GM19240 (cell line): ENCODE measurements at regions not wholly inside any gene's neighbourhood (a gene's known extent, or its start where the extent isn't known, plus 50 kb on each side); places are given as distances from the start of the nearest gene placed in this dataset.
A peak's percentile ranks its signal among the peaks of the same experiment; 100 is the strongest.
"Not testable (repeated sequence)": the region's sequence is repeated elsewhere in the genome, so short reads cannot be mapped to it uniquely, and the experiment has no call there.

Experiments used
- DNase-seq: peaks from one replicate; pipeline ENCODE4 v3.0.0; 2011; ENCODE audit warnings: low spot score; ENCODE audit not compliant: insufficient read length

GRCh38 chr12:62158461-62159360 is 101.5 kb upstream of the USP15 start:
- no peak for DNase-seq

GRCh38 chr12:62162214-62162613 is 98.0 kb upstream of the USP15 start:
- DNase-seq = no peak

GRCh38 chr12:62163368-62163767 is 96.8 kb upstream of the USP15 start:
- DNase-seq = no peak

- no peak for DNase-seq
Measured at GRCh38 chr12:62164036-62164435, 96.2 kb upstream of the USP15 start.

- DNase-seq = no peak
Measured at GRCh38 chr12:62166525-62166924, 93.7 kb upstream of the USP15 start.

- no peak for DNase-seq
Measured at GRCh38 chr12:62168411-62168810, 91.8 kb upstream of the USP15 start.

- no peak for DNase-seq
Measured at GRCh38 chr12:62170241-62170640, 90.0 kb upstream of the USP15 start.

GRCh38 chr12:62190689-62191490 is 69.3 kb upstream of the USP15 start:
- DNase-seq = no peak

GRCh38 chr12:62191491-62192179 is 68.6 kb upstream of the USP15 start:
- DNase-seq = no peak

- DNase-seq = peak; percentile 9
Measured at GRCh38 chr12:62192180-62192902, 67.9 kb upstream of the USP15 start.

GRCh38 chr12:62192903-62193250 is 67.3 kb upstream of the USP15 start:
- DNase-seq = no peak

- no peak for DNase-seq
Measured at GRCh38 chr12:62194031-62194430, 66.2 kb upstream of the USP15 start.

- no peak for DNase-seq
Measured at GRCh38 chr12:62194616-62195015, 65.6 kb upstream of the USP15 start.

GRCh38 chr12:62196146-62196545 is 64.1 kb upstream of the USP15 start:
- no peak for DNase-seq

GRCh38 chr12:62202861-62203260 is 57.3 kb upstream of the USP15 start:
- DNase-seq = not testable (repeated sequence)

GRCh38 chr12:62205346-62205745 is 54.9 kb upstream of the USP15 start:
- no peak for DNase-seq

GRCh38 chr12:62207248-62207647 is 53.0 kb upstream of the USP15 start:
- DNase-seq = no peak
